ENCODE measurements at regions not wholly inside any gene's neighbourhood (a gene's known extent, or its start where the extent isn't known, plus 50 kb on each side); places are given as distances from the start of the nearest gene placed in this dataset.

- no peak overlapping the region for H3K27ac Mint-ChIP-seq (ENCODE audit: unreplicated experiment)
- no peaks in the 10 kb centered on the region for H3K36me3 Mint-ChIP-seq (ENCODE audit: insufficient read depth, unreplicated experiment)
- no peak overlapping the region for H3K4me3 ChIP-seq (ENCODE audit: low read depth, low read length)
- POLR2A ChIA-PET = no interaction called here
- no peaks in the 10 kb centered on the region for H3K4me1 Mint-ChIP-seq (ENCODE audit: low read depth, unreplicated experiment)
- no peaks in the 10 kb centered on the region for H3K9me3 ChIP-seq
- DNase-seq = no peak
- no peaks in the 10 kb centered on the region for H3K27me3 ChIP-seq (replicated peaks; ENCODE audit: control insufficient read depth, insufficient read depth, low read length)
- peaks cover 4% of the 10 kb centered on the region for H3K27me3 Mint-ChIP-seq (ENCODE audit: insufficient read depth, unreplicated experiment)
- no TSS peak for BruUV-seq (replicated peaks)
- CTCF ChIA-PET = no interaction called here
- intact Hi-C loops (cut with micrococcal nuclease; ENCODE audit: unreplicated experiment) = no loop called here
- no peaks in the 10 kb centered on the region for H3K4me1 ChIP-seq
- no peak for TF ChIP-seq CTCF (IDR thresholded peaks at IDR 0.05; ENCODE audit: insufficient read depth in 1 of 2, low read depth in 1 of 2, low read length in 1 of 2, severe bottlenecking in 1 of 2, unreplicated experiment in 1 of 2)
- H3K4me3 Mint-ChIP-seq (ENCODE audit: unreplicated experiment) = no peak overlapping the region
- H3K9me3 Mint-ChIP-seq (ENCODE audit: unreplicated experiment) = no peaks in the 10 kb centered on the region
- no peaks in the 10 kb centered on the region for H3K36me3 ChIP-seq (ENCODE audit: control insufficient read depth, insufficient read depth, low read length)
Measured at GRCh38 chr3:116785226-116785625, 75.6 kb downstream of the TUSC7 start.

GRCh38 chr3:116802651-116803050 lies 93.1 kb downstream of the TUSC7 start:
- Mint-ChIP-seq H3K9me3 (ENCODE audit: unreplicated experiment) (no peaks in the 10 kb centered on the region), H3K27ac (ENCODE audit: unreplicated experiment) (no peak overlapping the region), H3K27me3 (ENCODE audit: insufficient read depth, unreplicated experiment) (peaks cover 2% of the 10 kb centered on the region), H3K4me3 (ENCODE audit: unreplicated experiment) (no peak overlapping the region), H3K36me3 (ENCODE audit: insufficient read depth, unreplicated experiment) (no peaks in the 10 kb centered on the region), H3K4me1 (ENCODE audit: low read depth, unreplicated experiment) (no peaks in the 10 kb centered on the region)
- TF ChIP-seq CTCF (IDR thresholded peaks at IDR 0.05; ENCODE audit: insufficient read depth in 1 of 2, low read depth in 1 of 2, low read length in 1 of 2, severe bottlenecking in 1 of 2, unreplicated experiment in 1 of 2) = no peak
- Histone ChIP-seq H3K9me3 (no peaks in the 10 kb centered on the region), H3K4me3 (ENCODE audit: low read depth, low read length) (no peak overlapping the region), H3K4me1 (no peaks in the 10 kb centered on the region), H3K27me3 (replicated peaks; ENCODE audit: control insufficient read depth, insufficient read depth, low read length) (no peaks in the 10 kb centered on the region), H3K36me3 (ENCODE audit: control insufficient read depth, insufficient read depth, low read length) (no peaks in the 10 kb centered on the region)
- intact Hi-C loops (cut with micrococcal nuclease; ENCODE audit: unreplicated experiment) = no loop called here
- CTCF ChIA-PET = no interaction called here
- no peak for DNase-seq
- BruUV-seq (replicated peaks) = no TSS peak
- POLR2A ChIA-PET = no interaction called here

- Histone ChIP-seq H3K9me3 (no peaks in the 10 kb centered on the region), H3K36me3 (ENCODE audit: control insufficient read depth, insufficient read depth, low read length) (no peaks in the 10 kb centered on the region), H3K4me3 (ENCODE audit: low read depth, low read length) (no peak overlapping the region), H3K27me3 (replicated peaks; ENCODE audit: control insufficient read depth, insufficient read depth, low read length) (no peaks in the 10 kb centered on the region), H3K4me1 (no peaks in the 10 kb centered on the region)
- intact Hi-C loops (cut with micrococcal nuclease; ENCODE audit: unreplicated experiment) = no loop called here
- BruUV-seq (replicated peaks) = no TSS peak
- no peak for TF ChIP-seq CTCF (IDR thresholded peaks at IDR 0.05; ENCODE audit: insufficient read depth in 1 of 2, low read depth in 1 of 2, low read length in 1 of 2, severe bottlenecking in 1 of 2, unreplicated experiment in 1 of 2)
- no peaks in the 10 kb centered on the region for H3K27me3 Mint-ChIP-seq (ENCODE audit: insufficient read depth, unreplicated experiment)
- ChIA-PET POLR2A (no interaction called here), CTCF (no interaction called here)
- no peaks in the 10 kb centered on the region for H3K4me1 Mint-ChIP-seq (ENCODE audit: low read depth, unreplicated experiment)
- no peaks in the 10 kb centered on the region for H3K36me3 Mint-ChIP-seq (ENCODE audit: insufficient read depth, unreplicated experiment)
- peaks cover 9% of the 10 kb centered on the region for H3K9me3 Mint-ChIP-seq (ENCODE audit: unreplicated experiment)
- no peak for DNase-seq
- H3K27ac Mint-ChIP-seq (ENCODE audit: unreplicated experiment) = no peak overlapping the region
- H3K4me3 Mint-ChIP-seq (ENCODE audit: unreplicated experiment) = no peak overlapping the region
Measured at GRCh38 chr3:116806351-116806750, 96.8 kb downstream of the TUSC7 start.
